ENCODE measurements at regions not wholly inside any gene's neighbourhood (a gene's known extent, or its start where the extent isn't known, plus 50 kb on each side); places are given as distances from the start of the nearest gene placed in this dataset.
"Not testable (repeated sequence)": the region's sequence is repeated elsewhere in the genome, so short reads cannot be mapped to it uniquely, and the experiment has no call there.

DNA sequence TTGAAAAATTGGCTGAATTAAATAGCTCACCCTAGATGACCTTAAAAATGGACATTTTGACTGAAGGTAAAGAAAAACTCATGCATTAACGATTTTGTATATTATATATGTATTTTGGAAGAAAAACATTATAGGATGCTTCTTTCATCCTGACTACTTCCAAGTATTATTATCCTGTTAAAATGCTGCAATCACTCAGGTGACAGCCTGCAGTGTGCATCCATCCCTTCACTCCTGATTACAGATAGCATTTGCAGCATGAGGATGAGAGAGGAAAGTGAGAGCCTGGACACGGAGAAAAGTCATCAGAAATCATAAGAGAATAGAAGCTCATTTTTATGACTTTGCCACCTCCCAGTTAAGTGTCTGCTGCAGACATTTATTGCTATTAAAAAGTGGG is 1055.6 kb downstream of the PCDH17 start:
- H3K27ac ChIP-seq, result no peak overlapping the region
- H3K4me1 ChIP-seq, result no peaks in the 10 kb centered on the region
- H3K36me3 ChIP-seq, result no peaks in the 10 kb centered on the region
- TF ChIP-seq, protein P1, sequence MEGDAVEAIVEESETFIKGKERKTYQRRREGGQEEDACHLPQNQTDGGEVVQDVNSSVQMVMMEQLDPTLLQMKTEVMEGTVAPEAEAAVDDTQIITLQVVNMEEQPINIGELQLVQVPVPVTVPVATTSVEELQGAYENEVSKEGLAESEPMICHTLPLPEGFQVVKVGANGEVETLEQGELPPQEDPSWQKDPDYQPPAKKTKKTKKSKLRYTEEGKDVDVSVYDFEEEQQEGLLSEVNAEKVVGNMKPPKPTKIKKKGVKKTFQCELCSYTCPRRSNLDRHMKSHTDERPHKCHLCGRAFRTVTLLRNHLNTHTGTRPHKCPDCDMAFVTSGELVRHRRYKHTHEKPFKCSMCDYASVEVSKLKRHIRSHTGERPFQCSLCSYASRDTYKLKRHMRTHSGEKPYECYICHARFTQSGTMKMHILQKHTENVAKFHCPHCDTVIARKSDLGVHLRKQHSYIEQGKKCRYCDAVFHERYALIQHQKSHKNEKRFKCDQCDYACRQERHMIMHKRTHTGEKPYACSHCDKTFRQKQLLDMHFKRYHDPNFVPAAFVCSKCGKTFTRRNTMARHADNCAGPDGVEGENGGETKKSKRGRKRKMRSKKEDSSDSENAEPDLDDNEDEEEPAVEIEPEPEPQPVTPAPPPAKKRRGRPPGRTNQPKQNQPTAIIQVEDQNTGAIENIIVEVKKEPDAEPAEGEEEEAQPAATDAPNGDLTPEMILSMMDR (IDR thresholded peaks at IDR 0.05), result no peak
- H3K9me3 ChIP-seq, result no peaks in the 10 kb centered on the region
- H3K27me3 ChIP-seq, result no peaks in the 10 kb centered on the region
- no peak overlapping the region for H3K4me3 ChIP-seq
- ATAC-seq (no peak), DNase-seq (no peak)
- intact Hi-C loops (cut with DNase I), result no loop called here

DNA sequence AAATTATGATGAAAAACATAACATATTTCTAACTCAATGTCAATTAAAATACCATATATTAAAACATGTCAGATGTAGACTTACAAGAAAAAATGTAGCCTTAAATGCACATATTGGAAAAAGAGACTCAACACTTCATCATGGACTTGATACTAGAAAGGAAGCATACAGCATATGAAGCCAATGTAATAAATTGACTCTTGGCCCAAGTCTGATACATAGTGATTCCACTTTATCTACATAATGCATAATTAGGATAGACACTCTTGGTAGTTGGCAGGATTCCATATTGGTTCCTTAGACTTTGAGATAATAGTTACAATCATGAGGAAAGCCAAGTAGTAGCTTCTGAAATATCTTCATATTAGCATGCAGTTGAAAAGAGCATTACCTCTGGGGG is 1067.0 kb downstream of the PCDH17 start:
- intact Hi-C loops (cut with DNase I), result no loop called here
- TF ChIP-seq, protein P1 (IDR thresholded peaks at IDR 0.05), result no peak

DNA sequence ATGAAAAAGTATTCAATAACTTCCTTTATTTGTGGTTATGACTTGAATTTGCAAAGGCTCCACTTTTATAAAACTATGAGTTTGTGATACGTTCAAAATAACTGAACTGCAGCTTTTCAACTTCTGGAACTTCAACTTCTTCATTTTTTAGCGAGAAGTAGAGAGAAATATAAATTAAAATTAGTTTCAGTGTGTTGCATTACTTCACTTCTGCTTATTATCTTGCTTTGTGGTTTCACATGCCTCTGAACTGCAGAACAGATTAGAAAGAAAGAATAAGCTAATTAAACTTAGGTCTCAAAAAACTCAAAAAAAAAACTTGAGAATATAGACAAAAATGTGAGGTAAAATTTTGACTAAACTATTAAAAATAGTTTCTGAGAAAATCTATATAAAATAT is 1073.4 kb downstream of the PCDH17 start:
- Histone ChIP-seq H3K4me1 (no peaks in the 10 kb centered on the region), H3K27ac (no peak overlapping the region), H3K9me3 (no peaks in the 10 kb centered on the region), H3K4me3 (no peak overlapping the region), H3K36me3 (no peaks in the 10 kb centered on the region), H3K27me3 (no peaks in the 10 kb centered on the region)
- ATAC-seq, result no peak
- TF ChIP-seq, protein P1 (IDR thresholded peaks at IDR 0.05), result no peak
- DNase-seq, result no peak
- intact Hi-C loops (cut with DNase I), result no loop called here

More for the DNA sequence above, 1067.0 kb downstream of the PCDH17 start:
- H3K9me3 ChIP-seq, result no peaks in the 10 kb centered on the region
- no peaks in the 10 kb centered on the region for H3K4me1 ChIP-seq
- H3K4me3 ChIP-seq, result no peak overlapping the region
- H3K27me3 ChIP-seq, result no peaks in the 10 kb centered on the region
- no peak overlapping the region for H3K27ac ChIP-seq
- H3K36me3 ChIP-seq, result no peaks in the 10 kb centered on the region
- ATAC-seq (no peak), DNase-seq (no peak)

DNA sequence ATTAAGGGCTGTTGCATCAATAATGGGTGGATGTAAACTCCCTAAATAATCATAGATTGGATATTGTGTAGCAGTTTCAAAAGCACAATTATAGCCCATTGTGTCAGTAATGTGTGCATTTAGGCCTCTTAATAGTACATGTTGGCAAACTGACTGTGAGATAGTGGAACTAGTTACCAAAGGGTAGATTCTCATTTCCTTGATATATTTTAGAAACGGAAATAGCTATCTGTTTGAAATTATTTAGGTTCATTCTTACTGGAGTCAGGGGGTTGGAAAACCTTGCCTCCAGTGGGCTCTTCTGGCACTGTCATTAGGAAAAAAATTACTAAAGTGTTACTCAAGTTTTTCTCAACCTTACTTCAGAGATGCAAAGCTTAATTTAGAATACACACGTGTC is 1074.9 kb downstream of the PCDH17 start:
- intact Hi-C loops (cut with DNase I), result no loop called here

DNA sequence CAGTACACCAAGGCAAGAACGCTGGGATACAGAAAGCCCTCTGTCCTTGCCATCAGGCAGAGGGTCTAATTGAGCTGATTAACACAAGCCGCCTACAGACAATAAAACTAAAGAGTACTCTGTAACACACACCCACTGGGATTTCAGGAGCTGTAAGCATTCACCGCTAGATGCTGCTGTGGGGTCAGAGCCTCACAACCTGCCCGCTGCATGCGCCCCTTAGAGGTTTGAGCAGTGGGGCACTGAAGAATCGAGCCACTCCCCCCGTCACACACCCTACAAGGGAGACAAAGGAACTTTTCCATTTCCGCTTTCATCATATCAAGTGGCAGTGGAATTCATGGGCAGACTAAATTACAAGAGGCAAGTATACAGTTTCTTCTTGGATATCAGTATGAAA is 1080.6 kb downstream of the PCDH17 start:
- DNase-seq (no peak), ATAC-seq (no peak)
- H3K27ac ChIP-seq, result no peak overlapping the region
- H3K4me3 ChIP-seq, result no peak overlapping the region
- TF ChIP-seq, protein P1 (IDR thresholded peaks at IDR 0.05), result no peak
- intact Hi-C loops (cut with DNase I), result no loop called here
- H3K36me3 ChIP-seq, result no peaks in the 10 kb centered on the region
- no peaks in the 10 kb centered on the region for H3K27me3 ChIP-seq
- H3K4me1 ChIP-seq, result no peaks in the 10 kb centered on the region
- H3K9me3 ChIP-seq, result no peaks in the 10 kb centered on the region

More for the DNA sequence above, 1074.9 kb downstream of the PCDH17 start:
- Histone ChIP-seq H3K4me3 (no peak overlapping the region), H3K36me3 (no peaks in the 10 kb centered on the region), H3K27ac (no peak overlapping the region), H3K27me3 (no peaks in the 10 kb centered on the region), H3K4me1 (no peaks in the 10 kb centered on the region), H3K9me3 (no peaks in the 10 kb centered on the region)
- TF ChIP-seq, protein P1 (IDR thresholded peaks at IDR 0.05), result no peak
- no peak for DNase-seq
- no peak for ATAC-seq

DNA sequence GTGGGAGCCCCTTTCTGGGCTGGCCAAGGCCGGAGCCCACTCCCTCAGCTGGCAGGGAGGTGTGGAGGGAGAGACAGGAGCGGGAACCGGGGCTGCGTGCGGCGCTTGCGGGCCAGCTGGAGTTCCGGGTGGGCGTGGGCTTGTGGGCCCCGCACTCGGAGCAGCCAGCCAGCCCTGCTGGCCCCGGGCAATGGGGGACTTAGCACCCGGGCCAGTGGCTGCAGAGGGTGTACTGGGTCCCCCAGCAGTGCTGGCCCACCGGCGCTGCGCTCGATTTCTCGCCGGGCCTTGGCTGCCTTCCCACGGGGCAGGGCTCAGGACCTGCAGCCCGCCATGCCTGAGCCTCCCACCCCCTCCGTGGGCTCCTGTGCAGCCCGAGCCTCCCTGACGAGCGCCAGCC is 1082.5 kb downstream of the PCDH17 start:
- H3K9me3 ChIP-seq; H3K27me3 ChIP-seq; intact Hi-C loops (cut with DNase I); H3K27ac ChIP-seq; H3K4me3 ChIP-seq; ATAC-seq; H3K36me3 ChIP-seq; DNase-seq; H3K4me1 ChIP-seq: not testable (repeated sequence)

Data from upper lobe of right lung (tissue), 1 donor.